BLaER1 treated with 17β-estradiol and CSF1 and Interleukin-3, amounts not matched to agents 10 nM and 100 nM (cell line): ENCODE measurements at regions not wholly inside any gene's neighbourhood (a gene's known extent, or its start where the extent isn't known, plus 50 kb on each side); places are given as distances from the start of the nearest gene placed in this dataset.

ENCODE experiments used
- H3K27ac ChIP-seq, 11 experiments: shearing (Covaris generic); formaldehyde crosslinking; 2 replicates each; pipeline ENCODE4 v1.8.1; 2022
- H3K27me3 ChIP-seq, 11 experiments: shearing (Covaris generic); formaldehyde crosslinking; 2 replicates each; pipeline ENCODE4 v1.8.1; 2022
- H3K36me3 ChIP-seq, 11 experiments: shearing (Covaris generic); formaldehyde crosslinking; 2 replicates each; pipeline ENCODE4 v1.8.1; 2022
- H3K4me1 ChIP-seq, 10 experiments: shearing (Covaris generic); formaldehyde crosslinking; 2 replicates each; pipeline ENCODE4 v1.8.1; 2022
- H3K4me2 ChIP-seq, 11 experiments: shearing (Covaris generic); formaldehyde crosslinking; 2 replicates each; pipeline ENCODE4 v1.8.1; 2022
- H3K4me3 ChIP-seq, 10 experiments: shearing (Covaris generic); formaldehyde crosslinking; 2 replicates each; pipeline ENCODE4 v1.8.1; 2022
- H3K9ac ChIP-seq, 11 experiments: shearing (Covaris generic); formaldehyde crosslinking; 2 replicates each; pipeline ENCODE4 v1.8.1; 2022
- H3K9me3 ChIP-seq, 11 experiments: shearing (Covaris generic); formaldehyde crosslinking; replicated peaks in 1 of 11; 2 replicates each; pipeline ENCODE4 v1.8.1; 2022
- H4K20me1 ChIP-seq, 11 experiments: shearing (Covaris generic); formaldehyde crosslinking; 2 replicates each; pipeline ENCODE4 v1.8.1; 2022
- Cebpa-rat ChIP-seq, 11 experiments: shearing (Covaris generic); IDR thresholded peaks; 2 replicates each; pipeline ENCODE4 v1.8.1; 2022

GRCh38 chr17:49914664-49915063 is 54.3 kb upstream of the DLX4 start:
- H3K36me3 ChIP-seq = no peaks in the 10 kb centered on the region
- no peak overlapping the region for H3K27ac ChIP-seq
- H3K4me1 ChIP-seq = peaks cover 8 to 55% (median 41%) of the 10 kb centered on the region in 10 experiments; a peak in 19 of 20 replicates
- peaks cover 26 to 46% (median 35%) of the 10 kb centered on the region in 11 experiments for H3K27me3 ChIP-seq
- H3K9ac ChIP-seq = 0 out of 22 replicates have a peak overlapping the region, but pooled peaks of 1 of the 11 experiments have one; percentile 11
- H3K4me2 ChIP-seq = peak overlapping the region in 8 of 11 experiments; percentile 61 to 82 (median 70); a peak in 14 of 22 replicates
- TF ChIP-seq Cebpa-rat (IDR thresholded peaks at IDR 0.05) = no peak
- no peak overlapping the region for H3K4me3 ChIP-seq
- H4K20me1 ChIP-seq = peaks cover 0 to 28% (median 14%) of the 10 kb centered on the region in 11 experiments; a peak in 16 of 22 replicates
- H3K9me3 ChIP-seq = no peaks in the 10 kb centered on the region

- no peak overlapping the region for H3K9ac ChIP-seq
These were observed 53.7 kb upstream of the DLX4 start for GRCh38 chr17:49915260-49915659.

GRCh38 chr17:49915670-49916069 is 53.3 kb upstream of the DLX4 start:
- peaks cover 0 to 47% (median 31%) of the 10 kb centered on the region in 10 experiments; a peak in 17 of 20 replicates for H3K4me1 ChIP-seq
- H3K4me3 ChIP-seq = no peak overlapping the region
- H3K36me3 ChIP-seq = no peaks in the 10 kb centered on the region
- H3K4me2 ChIP-seq = no peak overlapping the region
- no peak overlapping the region for H3K9ac ChIP-seq
- H4K20me1 ChIP-seq = peaks cover 0 to 18% (median 5%) of the 10 kb centered on the region in 11 experiments; a peak in 13 of 22 replicates
- no peak for TF ChIP-seq Cebpa-rat (IDR thresholded peaks at IDR 0.05)
- H3K9me3 ChIP-seq = no peaks in the 10 kb centered on the region
- no peak overlapping the region for H3K27ac ChIP-seq
- H3K27me3 ChIP-seq = peaks cover 16 to 36% (median 25%) of the 10 kb centered on the region in 11 experiments

More at GRCh38 chr17:49915260-49915659, 53.7 kb upstream of the DLX4 start:
- peaks cover 4 to 51% (median 36%) of the 10 kb centered on the region in 10 experiments; a peak in 19 of 20 replicates for H3K4me1 ChIP-seq
- no peak for TF ChIP-seq Cebpa-rat (IDR thresholded peaks at IDR 0.05)
- H4K20me1 ChIP-seq = peaks cover 0 to 22% (median 9%) of the 10 kb centered on the region in 11 experiments; a peak in 14 of 22 replicates
- no peaks in the 10 kb centered on the region for H3K36me3 ChIP-seq
- H3K9me3 ChIP-seq = no peaks in the 10 kb centered on the region
- H3K4me2 ChIP-seq = no peak overlapping the region
- no peak overlapping the region for H3K27ac ChIP-seq
- H3K4me3 ChIP-seq = no peak overlapping the region
- H3K27me3 ChIP-seq = peaks cover 20 to 40% (median 29%) of the 10 kb centered on the region in 11 experiments

GRCh38 chr17:49916854-49917515 is 52.0 kb upstream of the DLX4 start:
- H3K27me3 ChIP-seq = peaks cover 3 to 23% (median 11%) of the 10 kb centered on the region in 11 experiments; a peak in 21 of 22 replicates
- H3K4me2 ChIP-seq = peak overlapping the region in 5 of 11 experiments; percentile 1 to 10 (median 6); a peak in 4 of 22 replicates
- H3K4me3 ChIP-seq = no peak overlapping the region
- H3K27ac ChIP-seq = no peak overlapping the region
- TF ChIP-seq Cebpa-rat (IDR thresholded peaks at IDR 0.05) = no peak
- peaks cover 0 to 6% (median 0%) of the 10 kb centered on the region in 11 experiments; a peak in 4 of 22 replicates for H4K20me1 ChIP-seq
- peaks cover 0 to 43% (median 24%) of the 10 kb centered on the region in 10 experiments; a peak in 16 of 20 replicates for H3K4me1 ChIP-seq
- no peaks in the 10 kb centered on the region for H3K9me3 ChIP-seq
- H3K36me3 ChIP-seq = no peaks in the 10 kb centered on the region
- no peak overlapping the region for H3K9ac ChIP-seq

GRCh38 chr17:49918591-49918990 is 50.4 kb upstream of the DLX4 start:
- no peak overlapping the region for H3K4me2 ChIP-seq

More at GRCh38 chr17:49918591-49918990, 50.4 kb upstream of the DLX4 start:
- Histone ChIP-seq H3K27ac (no peak overlapping the region), H3K27me3 (peaks cover 0 to 16% (median 0%) of the 10 kb centered on the region in 11 experiments; a peak in 3 of 22 replicates), H3K4me3 (no peak overlapping the region), H4K20me1 (peaks cover 0 to 2% (median 0%) of the 10 kb centered on the region in 11 experiments; a peak in 2 of 22 replicates), H3K9ac (no peak overlapping the region), H3K9me3 (no peaks in the 10 kb centered on the region), H3K36me3 (no peaks in the 10 kb centered on the region), H3K4me1 (peaks cover 0 to 38% (median 20%) of the 10 kb centered on the region in 10 experiments; a peak in 16 of 20 replicates)
- no peak for TF ChIP-seq Cebpa-rat (IDR thresholded peaks at IDR 0.05)
